Activated CD8-positive, alpha-beta memory T cell treated with anti-CD3 and anti-CD28 coated beads for 36 hours (primary cell): ENCODE measurements at regions not wholly inside any gene's neighbourhood (a gene's known extent, or its start where the extent isn't known, plus 50 kb on each side); places are given as distances from the start of the nearest gene placed in this dataset.

Experiments used
- CTCF ChIA-PET: fragments of 350-600 bp; sonication (Branson Sonifier 250); formaldehyde crosslinking; loops from one replicate; lab custom pipeline; 2021; ENCODE audit warnings: antibody characterized with exemption; lab: Charles Lee
- POLR2A ChIA-PET: fragments of 350-600 bp; sonication (Branson Sonifier 250); formaldehyde crosslinking; loops from one replicate; lab custom pipeline; 2021; ENCODE audit warnings: antibody characterized with exemption; lab: Charles Lee

DNA sequence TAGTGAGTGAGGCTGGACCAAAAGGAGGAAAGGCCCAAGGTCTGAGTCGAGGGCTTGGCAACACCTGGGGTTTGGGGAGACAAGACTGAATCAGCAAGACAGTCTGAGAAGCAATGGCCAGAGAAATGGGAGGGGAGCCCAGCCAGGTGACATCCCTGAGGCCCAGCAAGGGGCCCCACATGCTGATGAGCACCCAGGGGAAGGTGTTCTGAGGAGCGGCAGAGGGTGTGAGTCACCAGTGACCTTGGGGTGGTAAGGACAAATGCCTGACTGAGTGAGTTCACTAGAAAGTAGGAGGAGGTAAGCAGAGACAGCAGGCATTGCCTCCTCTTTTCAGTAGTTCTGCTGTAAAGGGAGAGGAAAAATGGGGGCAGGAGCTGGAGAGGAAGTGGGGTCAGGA lies 192.4 kb upstream of the GALNT2 start:
- POLR2A ChIA-PET = no interaction called here
- CTCF ChIA-PET = no interaction called here

DNA sequence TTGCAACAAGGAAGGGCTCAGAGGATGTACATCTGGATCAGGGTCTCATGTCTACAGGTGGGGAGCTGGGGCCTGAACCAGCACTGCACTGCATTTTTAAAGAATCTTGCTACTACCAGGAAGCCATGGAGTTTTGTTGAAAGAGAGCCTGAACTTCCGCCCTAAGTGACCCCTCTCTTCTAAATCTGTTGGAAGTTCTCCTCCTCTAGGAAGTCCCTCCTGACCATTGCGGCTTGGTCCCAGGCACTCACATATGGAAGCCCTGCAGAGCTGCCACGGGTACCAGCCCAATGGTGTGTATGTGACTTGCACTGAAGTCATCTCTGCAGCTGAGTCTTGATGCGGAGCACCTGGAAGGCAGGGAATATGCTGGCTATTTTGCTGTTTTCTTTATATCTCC lies 192.0 kb upstream of the GALNT2 start:
- ChIA-PET POLR2A (no interaction called here), CTCF (no interaction called here)

DNA sequence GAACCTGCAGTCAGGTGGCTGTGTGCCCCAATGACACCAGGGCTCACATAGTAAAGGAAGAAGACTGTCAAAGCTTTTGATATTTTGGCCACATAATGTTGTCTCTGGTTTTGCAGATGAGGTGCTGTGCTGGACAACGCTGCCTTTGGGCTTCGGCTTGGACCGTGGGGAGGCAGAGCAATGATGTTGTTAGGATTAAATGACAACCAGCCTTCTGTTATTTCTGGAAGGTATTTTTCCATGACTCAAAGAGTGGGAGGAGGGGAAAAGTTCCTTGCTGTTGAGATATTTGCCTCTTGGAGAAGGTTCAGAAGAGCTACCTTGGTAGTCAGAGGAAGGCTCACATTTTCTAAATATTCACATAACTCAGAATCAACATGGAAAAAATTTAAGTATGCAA lies 187.3 kb upstream of the GALNT2 start:
- POLR2A ChIA-PET = no interaction called here
- CTCF ChIA-PET = no interaction called here

DNA sequence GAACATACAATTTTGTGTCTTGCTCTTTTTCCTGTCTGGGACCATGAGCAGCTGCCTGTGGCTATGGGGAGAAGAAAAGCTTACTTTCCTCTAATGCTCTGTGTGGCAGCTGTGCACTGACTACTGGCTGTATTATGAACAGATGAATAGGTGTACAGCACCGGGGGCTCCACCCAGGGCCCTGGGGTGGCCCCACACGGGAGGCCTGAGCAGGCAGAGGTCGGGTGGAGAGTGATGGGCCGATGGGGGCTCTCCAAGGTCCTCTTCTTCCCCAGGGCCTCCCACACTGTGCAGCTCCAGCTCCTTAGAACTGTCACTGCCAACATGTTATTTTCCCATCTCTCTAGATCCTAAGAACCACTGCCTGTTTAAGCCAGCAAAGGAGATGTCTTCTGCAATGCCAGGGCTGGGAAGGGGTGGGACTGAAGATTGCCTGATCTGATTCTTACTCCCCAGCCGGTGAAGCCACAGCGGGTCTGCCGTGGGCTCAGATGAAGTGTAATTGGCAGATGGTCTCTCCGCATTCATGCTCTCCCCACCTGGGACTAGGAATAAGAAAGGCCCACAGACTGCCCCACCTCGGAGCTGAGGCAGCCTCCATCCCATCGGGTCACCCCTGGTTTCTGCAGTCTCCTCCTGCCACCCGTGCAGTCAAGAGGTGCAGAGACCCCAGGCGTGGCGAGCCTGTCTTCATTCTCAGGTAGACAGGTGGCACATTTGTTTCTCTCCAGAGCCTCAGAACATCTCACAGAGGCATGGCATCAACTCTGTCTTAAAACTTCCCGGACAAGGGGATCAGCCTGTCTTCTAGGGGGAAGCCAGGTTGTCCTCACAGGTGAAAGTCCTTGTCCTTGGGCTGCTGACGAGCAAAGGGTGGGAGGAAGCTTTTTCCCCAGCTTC lies 186.5 kb upstream of the GALNT2 start:
- CTCF ChIA-PET = no interaction called here
- POLR2A ChIA-PET = no interaction called here

- ChIA-PET POLR2A (no interaction called here), CTCF (no interaction called here)
Observed at GRCh38 chr1:229882621-229883020, 184.4 kb upstream of the GALNT2 start.

- ChIA-PET POLR2A (no interaction called here), CTCF (no interaction called here)
Observed at GRCh38 chr1:229883504-229884200, 183.4 kb upstream of the GALNT2 start.

DNA sequence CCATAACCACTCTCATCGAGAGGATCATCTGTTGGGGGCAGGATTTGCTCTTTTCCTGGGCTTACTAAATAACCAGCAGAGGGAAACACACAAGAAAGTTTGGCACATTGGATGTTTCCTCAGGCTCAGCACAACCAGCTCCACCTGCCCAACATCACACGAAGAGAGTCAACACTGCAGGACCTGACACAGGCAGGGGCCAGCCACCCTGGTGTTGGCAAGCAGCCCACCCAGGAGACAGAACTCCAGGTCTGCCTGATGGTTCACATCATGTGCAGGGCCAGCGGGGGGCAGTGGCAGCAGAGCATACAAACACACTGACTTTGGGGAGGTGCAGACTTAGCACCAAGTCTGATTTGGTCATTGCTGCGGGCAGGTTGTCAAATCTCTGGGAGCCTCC lies 182.3 kb upstream of the GALNT2 start:
- CTCF ChIA-PET = no interaction called here
- POLR2A ChIA-PET = no interaction called here

DNA sequence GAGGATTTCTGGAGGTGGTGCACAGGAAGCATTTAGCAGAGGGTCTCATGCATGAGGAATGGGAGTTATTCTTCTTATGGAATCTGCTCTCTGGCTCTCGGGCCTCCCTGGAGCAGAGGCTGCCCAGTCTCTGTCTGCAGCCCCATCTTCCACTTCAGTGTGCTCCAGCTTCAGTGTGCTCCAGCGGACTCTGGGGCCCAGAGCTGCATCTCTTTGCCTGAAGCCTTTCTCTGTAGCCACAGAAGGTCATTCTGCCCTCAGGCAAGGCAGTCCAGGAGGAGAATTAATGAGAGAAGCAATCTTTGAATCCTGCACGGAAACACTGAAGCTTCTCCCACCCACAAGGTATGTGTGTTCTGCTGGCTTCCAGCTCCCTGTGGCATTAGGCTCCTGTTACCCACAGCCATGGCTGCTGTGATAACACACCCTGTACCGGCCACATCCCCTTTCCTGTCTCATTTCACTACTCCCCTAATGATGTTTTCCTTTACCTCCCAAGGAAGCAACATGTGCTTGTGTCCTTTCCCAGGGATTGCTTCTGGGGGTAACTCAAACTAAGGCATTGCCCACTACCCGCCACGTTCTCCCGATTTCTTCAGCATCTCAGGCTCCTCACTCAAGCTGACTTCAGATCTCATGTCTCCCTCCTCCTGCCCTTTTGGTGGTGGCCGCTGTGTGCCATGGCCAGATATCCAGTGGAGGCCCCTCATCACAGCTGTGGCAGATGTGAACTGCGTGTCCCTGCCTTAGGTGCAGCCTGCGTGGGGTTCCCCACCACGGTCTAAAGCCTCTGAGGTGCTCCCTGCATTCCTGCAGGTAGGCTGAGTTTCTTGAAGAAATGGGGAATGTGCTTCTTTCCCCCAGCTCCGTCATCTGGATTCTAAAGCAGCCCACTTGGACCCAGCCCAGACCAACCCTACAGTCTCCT lies 181.2 kb upstream of the GALNT2 start:
- CTCF ChIA-PET = no interaction called here
- POLR2A ChIA-PET = no interaction called here

GRCh38 chr1:229886636-229887035 lies 180.4 kb upstream of the GALNT2 start:
- ChIA-PET POLR2A (no interaction called here), CTCF (no interaction called here)

- ChIA-PET POLR2A (no interaction called here), CTCF (no interaction called here)
Observed at GRCh38 chr1:229887043-229887822, 179.8 kb upstream of the GALNT2 start.

DNA sequence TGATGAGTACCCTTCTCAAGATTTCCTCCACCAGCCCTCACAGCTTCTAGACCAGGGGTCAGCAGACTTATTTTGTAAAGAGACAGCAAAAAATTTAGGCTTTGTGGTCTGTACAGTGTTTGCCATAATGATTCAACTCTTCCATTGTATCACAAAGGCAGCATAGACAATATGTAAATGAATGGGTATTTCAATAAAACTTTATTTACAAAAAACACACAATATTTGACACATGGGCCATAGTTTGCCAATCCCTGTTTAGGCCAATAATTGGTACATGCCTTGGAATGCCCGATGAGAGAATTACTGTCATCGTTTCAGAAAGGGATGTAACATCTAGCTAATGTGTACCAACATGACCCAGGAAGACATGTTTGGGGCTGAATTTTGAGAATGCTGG lies 178.9 kb upstream of the GALNT2 start:
- POLR2A ChIA-PET = no interaction called here
- CTCF ChIA-PET = no interaction called here

- ChIA-PET POLR2A (no interaction called here), CTCF (no interaction called here)
Observed at GRCh38 chr1:229888561-229889001, 178.5 kb upstream of the GALNT2 start.

GRCh38 chr1:229889031-229889517 lies 178.0 kb upstream of the GALNT2 start:
- CTCF ChIA-PET = interaction anchor here (0.8 kb wide), 1 partner anchor 40 kb away, joined by 3 read pairs; no protein-coding TSS in a partner anchor
- POLR2A ChIA-PET = no interaction called here

- ChIA-PET POLR2A (no interaction called here), CTCF (no interaction called here)
Observed at GRCh38 chr1:229891227-229891626, 175.8 kb upstream of the GALNT2 start.

- ChIA-PET POLR2A (no interaction called here), CTCF (no interaction called here)
Observed at GRCh38 chr1:229892515-229893117, 174.4 kb upstream of the GALNT2 start.

GRCh38 chr1:229893762-229894444 lies 173.1 kb upstream of the GALNT2 start:
- ChIA-PET POLR2A (no interaction called here), CTCF (no interaction called here)

DNA sequence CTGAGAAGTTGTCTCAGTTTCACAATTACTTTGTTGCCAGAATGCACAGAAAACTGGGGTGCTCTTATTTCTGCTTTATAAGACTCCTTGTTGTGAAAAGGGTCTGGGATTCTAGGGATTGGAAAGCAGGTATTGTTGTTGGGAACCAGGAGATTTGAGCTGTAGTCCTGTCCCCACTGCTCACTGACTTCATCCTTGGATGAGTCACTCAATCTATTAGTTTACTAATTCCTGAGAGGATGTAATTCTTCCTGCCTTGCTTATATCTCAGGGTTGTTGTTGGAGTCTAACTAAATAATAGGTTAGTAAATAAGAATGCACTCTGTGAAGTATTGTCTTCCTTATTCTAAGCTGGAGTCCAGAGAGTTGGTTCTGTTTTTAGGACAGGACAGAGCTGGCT lies 172.5 kb upstream of the GALNT2 start:
- CTCF ChIA-PET = no interaction called here
- POLR2A ChIA-PET = no interaction called here

DNA sequence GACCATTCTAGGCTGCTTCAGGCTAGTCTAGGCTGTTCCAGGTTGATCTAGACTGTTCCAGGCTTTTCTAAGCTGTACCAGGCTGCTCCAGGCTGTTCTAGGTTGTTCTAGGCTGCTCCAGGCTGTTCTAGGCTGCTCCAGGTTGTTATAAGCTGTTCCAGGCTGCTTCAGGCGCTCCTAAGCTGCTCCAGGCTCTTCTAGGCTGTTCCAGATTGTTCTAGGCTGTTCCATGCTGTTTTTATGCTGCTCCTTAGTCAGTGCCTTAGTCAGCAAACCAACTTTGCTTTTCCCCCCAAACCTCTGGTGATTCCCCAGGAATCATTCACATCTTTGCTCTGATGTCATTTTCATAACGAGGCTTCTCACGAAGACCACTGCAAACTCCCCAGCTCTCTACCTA lies 171.4 kb upstream of the GALNT2 start:
- POLR2A ChIA-PET = no interaction called here
- CTCF ChIA-PET = no interaction called here
